DND-41 (cell line): ENCODE measurements at regions not wholly inside any gene's neighbourhood (a gene's known extent, or its start where the extent isn't known, plus 50 kb on each side); places are given as distances from the start of the nearest gene placed in this dataset.

Source experiments
- ATAC-seq: fragments of 200-7000 bp; cut with Tn5 transposase; 3 replicates; pipeline ENCODE4 v1.9.1; 2021; ENCODE audit warnings: low read depth; ENCODE audit not compliant: insufficient read depth
- DNase-seq: peaks from one replicate; pipeline ENCODE4 v3.0.0-alpha.2; 2020
- H2AFZ ChIP-seq: 2 replicates; pipeline ENCODE4 v1.6.0; 2012; ENCODE audit warnings: low read depth, low read length
- H3K27ac ChIP-seq: 2 replicates; pipeline ENCODE4 v1.5.1; 2012; ENCODE audit warnings: low read length, inconsistent platforms
- H3K27me3 ChIP-seq: fragments of 200-600 bp; sonication (generic); 2 replicates; pipeline ENCODE4 v1.6.0; 2012; ENCODE audit warnings: low read length, mild to moderate bottlenecking, inconsistent platforms; ENCODE audit not compliant: insufficient read depth, poor library complexity
- H3K36me3 ChIP-seq: 2 replicates; pipeline ENCODE4 v1.5.1; 2012; ENCODE audit warnings: low read length, inconsistent platforms; ENCODE audit not compliant: insufficient read depth
- H3K4me1 ChIP-seq: 2 replicates; pipeline ENCODE4 v1.5.1; 2012; ENCODE audit warnings: mild to moderate bottlenecking, low read length; ENCODE audit not compliant: insufficient read depth
- H3K4me2 ChIP-seq: 2 replicates; pipeline ENCODE4 v1.6.0; 2012; ENCODE audit warnings: mild to moderate bottlenecking, moderate library complexity, low read length, inconsistent platforms; ENCODE audit not compliant: insufficient read depth
- H3K4me3 ChIP-seq, 2 experiments: fragments of 200-600 bp in 1 of 2; shearing (Covaris generic) in 1 of 2; 2 replicates each; pipeline ENCODE4 v1.5.1; 2012 to 2016; ENCODE audit warnings: inconsistent platforms in 2 of 2, low read length in 2 of 2, mild to moderate bottlenecking in 2 of 2, low read depth in 1 of 2, moderate library complexity in 1 of 2
- H3K79me2 ChIP-seq: 2 replicates; pipeline ENCODE4 v1.6.0; 2012; ENCODE audit warnings: low read length, inconsistent platforms; ENCODE audit not compliant: insufficient read depth
- H3K9ac ChIP-seq: 2 replicates; pipeline ENCODE4 v1.6.0; 2012; ENCODE audit warnings: low read depth, mild to moderate bottlenecking, inconsistent platforms, low read length, moderate library complexity
- H3K9me3 ChIP-seq: 2 replicates; pipeline ENCODE4 v1.5.1; 2012; ENCODE audit warnings: low read length, moderate library complexity, mild to moderate bottlenecking, inconsistent platforms; ENCODE audit not compliant: insufficient read depth, severe bottlenecking
- H4K20me1 ChIP-seq: 2 replicates; pipeline ENCODE4 v1.6.0; 2012; ENCODE audit warnings: low read length; ENCODE audit not compliant: insufficient read depth
- EZH2 ChIP-seq: IDR thresholded peaks from 3 replicates; pipeline ENCODE4 v1.6.1; 2012; ENCODE audit warnings: borderline replicate concordance, low read depth, mild to moderate bottlenecking, moderate library complexity, low read length, inconsistent platforms; ENCODE audit not compliant: severe bottlenecking
- TF ChIP-seq, protein P1 (sequence below): IDR thresholded peaks from 2 replicates; pipeline ENCODE4 v1.5.1; 2012; ENCODE audit warnings: borderline replicate concordance, low read length, moderate library complexity, mild to moderate bottlenecking; ENCODE audit not compliant: poor library complexity, severe bottlenecking; ENCODE audit errors: extremely low read depth

DNA sequence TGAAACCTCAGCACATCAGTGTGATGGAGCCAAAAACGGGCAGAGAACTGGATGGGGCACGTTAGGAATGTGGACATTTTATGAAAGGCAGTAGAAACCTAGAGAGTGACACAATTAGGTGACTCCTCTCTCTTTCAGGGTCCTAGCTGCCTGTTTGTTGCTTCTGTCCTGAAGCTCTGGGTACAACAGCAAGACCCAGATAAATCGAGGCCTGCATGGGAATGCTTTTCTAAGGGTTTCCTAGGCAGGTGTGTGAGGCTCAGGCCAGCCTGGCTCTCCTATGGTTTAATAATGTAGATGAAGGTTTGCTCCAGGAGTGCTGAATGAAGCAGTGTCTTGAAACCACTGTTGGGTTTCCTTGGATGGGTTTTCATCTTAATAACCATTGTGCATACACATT lies 517.1 kb upstream of the RAB6C start:
- Histone ChIP-seq H4K20me1 (no peaks in the 10 kb centered on the region; the same call in 1 of the 2 replicates), H2AFZ (no peak overlapping the region), H3K79me2 (no peaks in the 10 kb centered on the region), H3K9ac (no peak overlapping the region), H3K4me2 (no peak overlapping the region), H3K36me3 (no peaks in the 10 kb centered on the region), H3K27me3 (no peaks in the 10 kb centered on the region), H3K4me1 (no peaks in the 10 kb centered on the region), H3K4me3 (no peak overlapping the region), H3K27ac (no peak overlapping the region), H3K9me3 (no peaks in the 10 kb centered on the region)
- no peak for ATAC-seq
- TF ChIP-seq, protein P1, sequence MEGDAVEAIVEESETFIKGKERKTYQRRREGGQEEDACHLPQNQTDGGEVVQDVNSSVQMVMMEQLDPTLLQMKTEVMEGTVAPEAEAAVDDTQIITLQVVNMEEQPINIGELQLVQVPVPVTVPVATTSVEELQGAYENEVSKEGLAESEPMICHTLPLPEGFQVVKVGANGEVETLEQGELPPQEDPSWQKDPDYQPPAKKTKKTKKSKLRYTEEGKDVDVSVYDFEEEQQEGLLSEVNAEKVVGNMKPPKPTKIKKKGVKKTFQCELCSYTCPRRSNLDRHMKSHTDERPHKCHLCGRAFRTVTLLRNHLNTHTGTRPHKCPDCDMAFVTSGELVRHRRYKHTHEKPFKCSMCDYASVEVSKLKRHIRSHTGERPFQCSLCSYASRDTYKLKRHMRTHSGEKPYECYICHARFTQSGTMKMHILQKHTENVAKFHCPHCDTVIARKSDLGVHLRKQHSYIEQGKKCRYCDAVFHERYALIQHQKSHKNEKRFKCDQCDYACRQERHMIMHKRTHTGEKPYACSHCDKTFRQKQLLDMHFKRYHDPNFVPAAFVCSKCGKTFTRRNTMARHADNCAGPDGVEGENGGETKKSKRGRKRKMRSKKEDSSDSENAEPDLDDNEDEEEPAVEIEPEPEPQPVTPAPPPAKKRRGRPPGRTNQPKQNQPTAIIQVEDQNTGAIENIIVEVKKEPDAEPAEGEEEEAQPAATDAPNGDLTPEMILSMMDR: no peak
- no peak for TF ChIP-seq EZH2
- no peak for DNase-seq

DNA sequence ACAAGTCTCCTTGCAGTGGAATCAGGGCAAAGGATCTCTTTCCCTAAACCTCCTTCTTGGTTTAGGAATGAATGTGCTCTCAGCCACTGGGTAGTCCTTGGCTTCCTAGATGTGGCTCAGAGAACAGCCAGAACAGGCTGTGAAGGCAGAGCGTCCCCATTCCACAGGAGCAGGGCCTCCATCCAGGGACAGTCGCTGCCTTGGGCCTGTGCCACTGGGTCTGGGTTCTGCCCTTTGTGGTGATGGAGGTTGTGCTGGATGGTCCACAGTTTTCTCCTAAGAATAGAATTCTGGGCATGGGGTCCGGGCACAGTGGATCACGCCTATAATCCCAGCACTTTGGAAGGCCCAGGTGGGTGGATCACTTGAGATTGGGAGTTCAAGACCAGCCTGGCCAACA lies 516.5 kb upstream of the RAB6C start:
- no peaks in the 10 kb centered on the region for H3K4me1 ChIP-seq
- ATAC-seq (no peak), DNase-seq (no peak)
- H3K27ac ChIP-seq: no peak overlapping the region
- TF ChIP-seq, protein P1: no peak
- no peak for TF ChIP-seq EZH2
- H4K20me1 ChIP-seq: no peaks in the 10 kb centered on the region; the same call in 1 of the 2 replicates
- H3K9ac ChIP-seq: no peak overlapping the region
- no peak overlapping the region for H3K4me3 ChIP-seq
- no peaks in the 10 kb centered on the region for H3K79me2 ChIP-seq
- no peaks in the 10 kb centered on the region for H3K27me3 ChIP-seq
- no peak overlapping the region for H3K4me2 ChIP-seq
- no peaks in the 10 kb centered on the region for H3K36me3 ChIP-seq
- no peaks in the 10 kb centered on the region for H3K9me3 ChIP-seq
- no peak overlapping the region for H2AFZ ChIP-seq

DNA sequence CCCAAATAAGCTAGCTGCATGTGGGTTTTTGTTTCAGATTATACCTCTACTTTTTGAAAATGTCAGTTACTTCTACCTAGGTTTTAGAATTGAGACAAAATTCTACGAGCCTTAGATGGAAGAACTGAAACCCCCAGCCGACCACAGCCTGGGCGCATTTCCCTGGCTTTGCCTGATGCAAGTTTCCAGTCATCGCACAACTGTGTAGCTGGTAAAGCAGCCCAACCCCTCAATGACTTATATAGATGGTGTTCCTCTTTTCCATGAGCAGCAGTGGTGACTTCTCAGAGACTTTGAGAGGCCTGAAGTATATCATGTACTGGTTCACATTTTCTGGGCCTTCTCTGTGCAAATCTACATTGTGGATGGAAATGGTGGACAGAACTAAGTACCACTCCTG lies 515.4 kb upstream of the RAB6C start:
- no peaks in the 10 kb centered on the region for H3K27me3 ChIP-seq
- no peak for ATAC-seq
- H2AFZ ChIP-seq: no peak overlapping the region
- no peak for DNase-seq
- no peaks in the 10 kb centered on the region for H3K4me1 ChIP-seq
- no peaks in the 10 kb centered on the region for H3K36me3 ChIP-seq
- H3K27ac ChIP-seq: no peak overlapping the region
- H3K4me3 ChIP-seq: no peak overlapping the region
- no peaks in the 10 kb centered on the region for H3K9me3 ChIP-seq
- H3K9ac ChIP-seq: no peak overlapping the region
- H3K79me2 ChIP-seq: no peaks in the 10 kb centered on the region
- no peak overlapping the region for H3K4me2 ChIP-seq
- no peaks in the 10 kb centered on the region; the same call in 1 of the 2 replicates for H4K20me1 ChIP-seq
- TF ChIP-seq, protein P1: no peak
- no peak for TF ChIP-seq EZH2

DNA sequence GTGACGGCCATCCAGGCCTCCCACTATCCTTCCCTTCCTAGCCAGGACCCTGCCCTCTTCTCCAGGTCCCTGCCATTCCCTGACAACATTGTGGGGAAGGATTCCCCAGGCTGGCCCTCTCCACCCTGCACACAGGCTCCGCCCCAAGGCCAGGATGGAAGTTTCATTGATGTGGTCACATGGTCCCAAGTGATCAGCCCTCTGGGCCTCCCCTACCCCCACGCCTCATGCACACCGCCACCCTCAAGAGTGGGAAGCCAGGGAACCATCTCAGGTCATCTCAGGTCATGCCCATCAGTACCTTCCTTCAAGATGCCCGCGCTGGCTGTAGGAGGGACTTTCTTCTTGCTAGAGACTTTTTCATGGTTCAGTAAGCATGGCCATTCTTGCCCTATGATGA lies 514.8 kb upstream of the RAB6C start:
- Histone ChIP-seq H3K9me3 (no peaks in the 10 kb centered on the region), H3K4me2 (no peak overlapping the region), H4K20me1 (no peaks in the 10 kb centered on the region; the same call in 1 of the 2 replicates), H3K27me3 (no peaks in the 10 kb centered on the region), H3K9ac (no peak overlapping the region), H2AFZ (no peak overlapping the region), H3K36me3 (no peaks in the 10 kb centered on the region), H3K79me2 (no peaks in the 10 kb centered on the region), H3K4me1 (no peaks in the 10 kb centered on the region), H3K27ac (no peak overlapping the region), H3K4me3 (no peak overlapping the region)
- no peak for ATAC-seq
- TF ChIP-seq EZH2: no peak
- TF ChIP-seq, protein P1: no peak
- DNase-seq: no peak
